Stomach (tissue), 4 donors: ENCODE measurements at regions not wholly inside any gene's neighbourhood (a gene's known extent, or its start where the extent isn't known, plus 50 kb on each side); places are given as distances from the start of the nearest gene placed in this dataset.

Source experiments
- CTCF ChIP-seq, 7 experiments: fragments of 450-650 bp in 4 of 7; fragments of 200-600 bp in 3 of 7; sonication (generic) in 3 of 7; IDR thresholded peaks; one replicate each; pipeline ENCODE4 v1.5.1; 2016 to 2019; ENCODE audit warnings: antibody characterized with exemption in 7 of 7, control low read depth in 2 of 7, mild to moderate bottlenecking in 1 of 7
- EP300 ChIP-seq: sonication (generic); formaldehyde crosslinking; IDR thresholded peaks from one replicate; pipeline ENCODE4 v1.6.1; 2017; ENCODE audit warnings: antibody characterized with exemption
- POLR2A ChIP-seq, 4 donors: fragments of 450-650 bp; IDR thresholded peaks; one replicate each; pipeline ENCODE4 v1.6.1; 2016; ENCODE audit warnings: antibody characterized with exemption in 4 of 4, control low read depth in 2 of 4, mild to moderate bottlenecking in 1 of 4, moderate library complexity in 1 of 4
- POLR2AphosphoS5 ChIP-seq, 3 donors: sonication (generic); formaldehyde crosslinking; IDR thresholded peaks; one replicate each; pipeline ENCODE4 v1.6.1; 2016; ENCODE audit warnings: antibody characterized with exemption in 3 of 3

DNA sequence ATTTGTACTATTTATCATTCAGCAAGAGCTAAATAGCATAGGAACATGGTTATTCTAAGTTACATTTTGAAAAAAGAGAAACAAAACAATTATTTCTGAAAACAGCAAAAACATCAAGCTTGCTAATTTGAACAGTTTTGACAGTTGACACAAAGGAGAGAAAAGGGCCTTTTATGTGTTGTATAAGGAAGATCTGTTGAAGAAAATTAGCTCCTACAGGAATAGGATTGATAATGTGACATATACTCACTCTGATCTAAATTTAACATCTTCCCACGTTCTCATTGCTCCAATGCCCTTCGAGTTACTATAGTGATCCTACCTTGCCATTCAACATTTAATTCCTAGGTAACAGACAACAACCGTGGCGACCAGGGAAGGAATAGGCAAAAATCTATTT is 61.4 kb upstream of the BTG3 start:
- TF ChIP-seq CTCF (IDR thresholded peaks at IDR 0.05), result no peak
- no peak for TF ChIP-seq POLR2A (IDR thresholded peaks at IDR 0.05)
- no peak for TF ChIP-seq POLR2AphosphoS5 (IDR thresholded peaks at IDR 0.05)
- no peak for TF ChIP-seq EP300
